ENCODE measurements at regions not wholly inside any gene's neighbourhood (a gene's known extent, or its start where the extent isn't known, plus 50 kb on each side); places are given as distances from the start of the nearest gene placed in this dataset.

- TF ChIP-seq CTCF (IDR thresholded peaks at IDR 0.05; ENCODE audit: insufficient read depth, low read depth, low read length, missing control alignments), result no peak
- peak; percentile 19 for DNase-seq (ENCODE audit: low read depth)
- H3K4me3 ChIP-seq (ENCODE audit: low read length), result no peak overlapping the region
These were observed 222.2 kb upstream of the MEF2C start for GRCh38 chr5:89105171-89105695.

GRCh38 chr5:89098199-89098756 lies 215.3 kb upstream of the MEF2C start:
- no peak for DNase-seq (ENCODE audit: low read depth)
- no peak overlapping the region for H3K4me3 ChIP-seq (ENCODE audit: low read length)
- no peak for TF ChIP-seq CTCF (IDR thresholded peaks at IDR 0.05; ENCODE audit: insufficient read depth, low read depth, low read length, missing control alignments)

- no peak overlapping the region for H3K4me3 ChIP-seq (ENCODE audit: low read length)
- no peak for TF ChIP-seq CTCF (IDR thresholded peaks at IDR 0.05; ENCODE audit: insufficient read depth, low read depth, low read length, missing control alignments)
- no peak for DNase-seq (ENCODE audit: low read depth)
These were observed 214.1 kb upstream of the MEF2C start for GRCh38 chr5:89097103-89097502.

- TF ChIP-seq CTCF (IDR thresholded peaks at IDR 0.05; ENCODE audit: insufficient read depth, low read depth, low read length, missing control alignments), result no peak
- H3K4me3 ChIP-seq (ENCODE audit: low read length), result no peak overlapping the region
- no peak for DNase-seq (ENCODE audit: low read depth)
These were observed 212.4 kb upstream of the MEF2C start for GRCh38 chr5:89095341-89095740.

GRCh38 chr5:89090037-89090436 lies 207.1 kb upstream of the MEF2C start:
- no peak overlapping the region for H3K4me3 ChIP-seq (ENCODE audit: low read length)
- DNase-seq (ENCODE audit: low read depth), result no peak
- no peak for TF ChIP-seq CTCF (IDR thresholded peaks at IDR 0.05; ENCODE audit: insufficient read depth, low read depth, low read length, missing control alignments)

GRCh38 chr5:89087551-89088318 lies 204.8 kb upstream of the MEF2C start:
- H3K4me3 ChIP-seq (ENCODE audit: low read length), result no peak overlapping the region
- no peak for DNase-seq (ENCODE audit: low read depth)
- TF ChIP-seq CTCF (IDR thresholded peaks at IDR 0.05; ENCODE audit: insufficient read depth, low read depth, low read length, missing control alignments), result no peak
